HepG2 (cell line): ENCODE measurements at regions not wholly inside any gene's neighbourhood (a gene's known extent, or its start where the extent isn't known, plus 50 kb on each side); places are given as distances from the start of the nearest gene placed in this dataset.

ENCODE experiments used
- AHDC1 ChIP-seq: sonication (generic); formaldehyde crosslinking; IDR thresholded peaks from 2 replicates; pipeline ENCODE4 v1.5.1; 2020; ENCODE audit warnings: mild to moderate bottlenecking, missing genetic modification reagents, borderline replicate concordance
- BCL3 ChIP-seq: sonication (generic); formaldehyde crosslinking; IDR thresholded peaks from 2 replicates; pipeline ENCODE4 v1.5.1; 2020; ENCODE audit warnings: mild to moderate bottlenecking, missing genetic modification reagents, moderate library complexity
- EZH2 ChIP-seq: conservative IDR thresholded peaks from 2 replicates; pipeline ENCODE4 v1.6.1; 2012; ENCODE audit warnings: mild to moderate bottlenecking, low read depth, low read length, moderate library complexity
- FOSL2 ChIP-seq: sonication (generic); formaldehyde crosslinking; IDR thresholded peaks from 2 replicates; pipeline ENCODE4 v1.4.0; 2020; ENCODE audit warnings: missing genetic modification reagents
- FUBP1 ChIP-seq: sonication (generic); formaldehyde crosslinking; IDR thresholded peaks from 2 replicates; pipeline ENCODE4 v1.5.1; 2020; ENCODE audit warnings: missing genetic modification reagents, mild to moderate bottlenecking, borderline replicate concordance
- KLF16 ChIP-seq, 2 experiments: sonication (generic) in 1 of 2; formaldehyde crosslinking in 1 of 2; IDR thresholded peaks; 2 replicates each; pipeline versions ENCODE4 v1.6.1 to v1.8.0; 2016 to 2023; ENCODE audit warnings: missing genetic modification reagents in 2 of 2, missing compliant biosample characterization in 1 of 2
- MLX ChIP-seq: IDR thresholded peaks from 2 replicates; pipeline ENCODE4 v1.6.1; 2016
- NCOA5 ChIP-seq: sonication (generic); formaldehyde crosslinking; IDR thresholded peaks from 2 replicates; pipeline ENCODE4 v1.4.0; 2020; ENCODE audit warnings: missing genetic modification reagents
- POLR2A ChIP-seq, 2 experiments: IDR thresholded peaks; 2 replicates each; pipeline ENCODE4 v1.6.1; 2011; ENCODE audit warnings: low read depth in 2 of 2, low read length in 2 of 2, mild to moderate bottlenecking in 1 of 2, moderate library complexity in 1 of 2; ENCODE audit not compliant: insufficient read depth in 1 of 2
- RNF2 ChIP-seq: fragments of 450-650 bp; conservative IDR thresholded peaks from 2 replicates; pipeline ENCODE4 v1.6.1; 2016; ENCODE audit warnings: low read depth
- SCMH1 ChIP-seq: sonication (generic); formaldehyde crosslinking; IDR thresholded peaks from 2 replicates; pipeline ENCODE4 v1.9.0; 2021; ENCODE audit warnings: missing genetic modification reagents, mild to moderate bottlenecking, borderline replicate concordance
- TGIF2 ChIP-seq: IDR thresholded peaks from 2 replicates; pipeline ENCODE4 v1.6.1; 2016; ENCODE audit warnings: control low read depth, missing compliant biosample characterization
- ZMAT3 ChIP-seq: sonication (generic); formaldehyde crosslinking; conservative IDR thresholded peaks from 2 replicates; pipeline ENCODE4 v1.7.0; 2021; ENCODE audit warnings: missing genetic modification reagents
- ZNF740 ChIP-seq: sonication (generic); formaldehyde crosslinking; IDR thresholded peaks from 2 replicates; pipeline ENCODE4 v1.4.0; 2020; ENCODE audit warnings: missing genetic modification reagents
- ZNF792 ChIP-seq: IDR thresholded peaks from 2 replicates; pipeline ENCODE4 v1.6.1; 2016
- ZNF83 ChIP-seq: sonication (generic); formaldehyde crosslinking; IDR thresholded peaks from 2 replicates; pipeline ENCODE4 v1.4.0; 2020; ENCODE audit warnings: missing genetic modification reagents, mild to moderate bottlenecking, borderline replicate concordance

- TF ChIP-seq FUBP1 (CRISPR knock-in tag), result no peak
- 0 out of 2 replicates have a peak, but pooled peaks have one; percentile 72 for TF ChIP-seq ZNF83 (CRISPR knock-in tag)
- no peak for TF ChIP-seq POLR2A (IDR thresholded peaks at IDR 0.05; ENCODE audit: insufficient read depth in 1 of 2, low read depth in 2 of 2, low read length in 2 of 2)
- no peak for TF ChIP-seq KLF16 (CRISPR knock-in tag; IDR thresholded peaks at IDR 0.05)
- TF ChIP-seq FOSL2 (CRISPR knock-in tag), result no peak
- no peak for TF ChIP-seq AHDC1 (CRISPR knock-in tag)
- no peak for TF ChIP-seq RNF2
- no peak for TF ChIP-seq NCOA5 (CRISPR knock-in tag)
- peak; percentile 79 for TF ChIP-seq ZNF740 (CRISPR knock-in tag)
- no peak for TF ChIP-seq ZNF792 (CRISPR knock-in tag)
- TF ChIP-seq EZH2, result no peak
- TF ChIP-seq TGIF2 (CRISPR knock-in tag), result no peak
- TF ChIP-seq ZMAT3 (CRISPR knock-in tag), result no peak
- no peak for TF ChIP-seq SCMH1 (CRISPR knock-in tag)
- TF ChIP-seq MLX (CRISPR knock-in tag), result no peak
- no peak for TF ChIP-seq BCL3
These were observed 260.1 kb downstream of the PARN start (continued) for GRCh38 chr16:14369734-14370598.
